Ishikawa (cell line): ENCODE measurements at regions not wholly inside any gene's neighbourhood (a gene's known extent, or its start where the extent isn't known, plus 50 kb on each side); places are given as distances from the start of the nearest gene placed in this dataset.

Experiments
- CEBPB ChIP-seq: IDR thresholded peaks from 2 replicates; pipeline ENCODE4 v1.6.1; 2012
- CREB1 ChIP-seq: IDR thresholded peaks from 2 replicates; pipeline ENCODE4 v1.6.1; 2012; ENCODE audit warnings: low read depth
- EGR1 ChIP-seq: IDR thresholded peaks from 2 replicates; pipeline ENCODE4 v1.6.1; 2012
- EP300 ChIP-seq: IDR thresholded peaks from 2 replicates; pipeline ENCODE4 v1.6.1; 2012; ENCODE audit warnings: borderline replicate concordance
- FOXM1 ChIP-seq: IDR thresholded peaks from 2 replicates; pipeline ENCODE4 v1.6.1; 2012; ENCODE audit warnings: low read depth, borderline replicate concordance
- NFIC ChIP-seq: IDR thresholded peaks from 2 replicates; pipeline ENCODE4 v1.6.1; 2012
- RAD21 ChIP-seq: IDR thresholded peaks from 2 replicates; pipeline ENCODE4 v1.6.1; 2012; ENCODE audit warnings: low read depth
- TAF1 ChIP-seq: IDR thresholded peaks from 2 replicates; pipeline ENCODE4 v1.6.1; 2012; ENCODE audit warnings: low read depth, mild to moderate bottlenecking
- TCF12 ChIP-seq: IDR thresholded peaks from 2 replicates; pipeline ENCODE4 v1.6.1; 2012; ENCODE audit warnings: low read depth
- TEAD4 ChIP-seq: IDR thresholded peaks from 2 replicates; pipeline ENCODE4 v1.6.1; 2012
- YY1 ChIP-seq: IDR thresholded peaks from 2 replicates; pipeline ENCODE4 v1.6.1; 2012; ENCODE audit warnings: low read depth
- ZBTB7A ChIP-seq: IDR thresholded peaks from 2 replicates; pipeline ENCODE4 v1.6.1; 2012; ENCODE audit warnings: low read depth
- TF ChIP-seq, protein P1 (sequence below): IDR thresholded peaks from 2 replicates; pipeline ENCODE4 v1.6.1; 2012
- TF ChIP-seq, protein P2 (sequence below): IDR thresholded peaks from 2 replicates; pipeline ENCODE4 v1.6.1; 2012
- TF ChIP-seq, protein P3 (sequence below): IDR thresholded peaks from 2 replicates; pipeline ENCODE4 v1.6.1; 2012; ENCODE audit warnings: low read depth, mild to moderate bottlenecking

DNA sequence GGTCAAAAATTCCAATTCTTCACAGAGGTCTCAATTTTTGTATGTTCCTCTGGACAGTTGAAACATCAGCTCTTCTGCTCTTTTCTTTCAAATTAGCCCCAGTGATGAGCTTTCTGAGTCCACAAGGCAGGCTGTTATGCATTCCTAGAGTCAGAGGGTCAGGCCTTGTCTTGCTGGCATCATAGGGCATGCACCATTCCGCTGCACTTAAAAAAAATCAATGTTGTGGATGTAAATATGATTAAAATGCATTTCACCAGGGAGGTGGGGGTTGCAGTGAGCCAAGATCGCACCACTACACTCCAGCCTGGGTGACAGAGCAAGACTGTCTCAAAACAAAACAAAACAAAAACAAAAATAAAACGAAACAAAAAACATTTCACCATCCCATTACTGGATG is 465.3 kb downstream of the EIPR1 start:
- no peak for TF ChIP-seq EGR1
- TF ChIP-seq TEAD4: no peak
- no peak for TF ChIP-seq CREB1
- no peak for TF ChIP-seq TCF12

DNA sequence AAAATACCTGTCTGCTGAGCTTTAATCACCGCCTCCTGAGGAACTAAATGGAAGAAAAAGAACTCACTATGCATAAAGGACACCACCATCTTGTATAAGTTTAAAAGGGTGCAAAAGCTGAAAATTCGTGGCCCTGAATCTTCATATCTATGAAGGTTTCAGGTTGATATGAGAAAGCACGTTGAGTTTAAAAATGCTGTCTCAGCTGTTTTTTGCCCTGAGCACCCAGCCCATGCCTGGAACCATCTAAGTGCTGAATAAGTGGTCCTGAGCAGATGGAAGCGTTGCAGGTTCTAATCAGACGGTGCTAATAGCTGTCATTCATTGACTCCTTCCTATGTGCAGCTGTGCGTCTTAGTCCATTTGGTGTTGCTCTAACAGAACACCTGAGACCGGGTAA is 467.4 kb downstream of the EIPR1 start:
- TF ChIP-seq TAF1 (no peak), EP300 (no peak), TCF12 (no peak), CEBPB (no peak), RAD21 (no peak), ZBTB7A (no peak), TEAD4 (no peak), YY1 (no peak), EGR1 (no peak), NFIC (no peak), FOXM1 (no peak), CREB1 (no peak)
- TF ChIP-seq, protein P1, sequence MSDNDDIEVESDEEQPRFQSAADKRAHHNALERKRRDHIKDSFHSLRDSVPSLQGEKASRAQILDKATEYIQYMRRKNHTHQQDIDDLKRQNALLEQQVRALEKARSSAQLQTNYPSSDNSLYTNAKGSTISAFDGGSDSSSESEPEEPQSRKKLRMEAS: no peak
- TF ChIP-seq, protein P2, sequence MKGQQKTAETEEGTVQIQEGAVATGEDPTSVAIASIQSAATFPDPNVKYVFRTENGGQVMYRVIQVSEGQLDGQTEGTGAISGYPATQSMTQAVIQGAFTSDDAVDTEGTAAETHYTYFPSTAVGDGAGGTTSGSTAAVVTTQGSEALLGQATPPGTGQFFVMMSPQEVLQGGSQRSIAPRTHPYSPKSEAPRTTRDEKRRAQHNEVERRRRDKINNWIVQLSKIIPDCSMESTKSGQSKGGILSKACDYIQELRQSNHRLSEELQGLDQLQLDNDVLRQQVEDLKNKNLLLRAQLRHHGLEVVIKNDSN: no peak
- TF ChIP-seq, protein P3, sequence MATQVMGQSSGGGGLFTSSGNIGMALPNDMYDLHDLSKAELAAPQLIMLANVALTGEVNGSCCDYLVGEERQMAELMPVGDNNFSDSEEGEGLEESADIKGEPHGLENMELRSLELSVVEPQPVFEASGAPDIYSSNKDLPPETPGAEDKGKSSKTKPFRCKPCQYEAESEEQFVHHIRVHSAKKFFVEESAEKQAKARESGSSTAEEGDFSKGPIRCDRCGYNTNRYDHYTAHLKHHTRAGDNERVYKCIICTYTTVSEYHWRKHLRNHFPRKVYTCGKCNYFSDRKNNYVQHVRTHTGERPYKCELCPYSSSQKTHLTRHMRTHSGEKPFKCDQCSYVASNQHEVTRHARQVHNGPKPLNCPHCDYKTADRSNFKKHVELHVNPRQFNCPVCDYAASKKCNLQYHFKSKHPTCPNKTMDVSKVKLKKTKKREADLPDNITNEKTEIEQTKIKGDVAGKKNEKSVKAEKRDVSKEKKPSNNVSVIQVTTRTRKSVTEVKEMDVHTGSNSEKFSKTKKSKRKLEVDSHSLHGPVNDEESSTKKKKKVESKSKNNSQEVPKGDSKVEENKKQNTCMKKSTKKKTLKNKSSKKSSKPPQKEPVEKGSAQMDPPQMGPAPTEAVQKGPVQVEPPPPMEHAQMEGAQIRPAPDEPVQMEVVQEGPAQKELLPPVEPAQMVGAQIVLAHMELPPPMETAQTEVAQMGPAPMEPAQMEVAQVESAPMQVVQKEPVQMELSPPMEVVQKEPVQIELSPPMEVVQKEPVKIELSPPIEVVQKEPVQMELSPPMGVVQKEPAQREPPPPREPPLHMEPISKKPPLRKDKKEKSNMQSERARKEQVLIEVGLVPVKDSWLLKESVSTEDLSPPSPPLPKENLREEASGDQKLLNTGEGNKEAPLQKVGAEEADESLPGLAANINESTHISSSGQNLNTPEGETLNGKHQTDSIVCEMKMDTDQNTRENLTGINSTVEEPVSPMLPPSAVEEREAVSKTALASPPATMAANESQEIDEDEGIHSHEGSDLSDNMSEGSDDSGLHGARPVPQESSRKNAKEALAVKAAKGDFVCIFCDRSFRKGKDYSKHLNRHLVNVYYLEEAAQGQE: no peak

DNA sequence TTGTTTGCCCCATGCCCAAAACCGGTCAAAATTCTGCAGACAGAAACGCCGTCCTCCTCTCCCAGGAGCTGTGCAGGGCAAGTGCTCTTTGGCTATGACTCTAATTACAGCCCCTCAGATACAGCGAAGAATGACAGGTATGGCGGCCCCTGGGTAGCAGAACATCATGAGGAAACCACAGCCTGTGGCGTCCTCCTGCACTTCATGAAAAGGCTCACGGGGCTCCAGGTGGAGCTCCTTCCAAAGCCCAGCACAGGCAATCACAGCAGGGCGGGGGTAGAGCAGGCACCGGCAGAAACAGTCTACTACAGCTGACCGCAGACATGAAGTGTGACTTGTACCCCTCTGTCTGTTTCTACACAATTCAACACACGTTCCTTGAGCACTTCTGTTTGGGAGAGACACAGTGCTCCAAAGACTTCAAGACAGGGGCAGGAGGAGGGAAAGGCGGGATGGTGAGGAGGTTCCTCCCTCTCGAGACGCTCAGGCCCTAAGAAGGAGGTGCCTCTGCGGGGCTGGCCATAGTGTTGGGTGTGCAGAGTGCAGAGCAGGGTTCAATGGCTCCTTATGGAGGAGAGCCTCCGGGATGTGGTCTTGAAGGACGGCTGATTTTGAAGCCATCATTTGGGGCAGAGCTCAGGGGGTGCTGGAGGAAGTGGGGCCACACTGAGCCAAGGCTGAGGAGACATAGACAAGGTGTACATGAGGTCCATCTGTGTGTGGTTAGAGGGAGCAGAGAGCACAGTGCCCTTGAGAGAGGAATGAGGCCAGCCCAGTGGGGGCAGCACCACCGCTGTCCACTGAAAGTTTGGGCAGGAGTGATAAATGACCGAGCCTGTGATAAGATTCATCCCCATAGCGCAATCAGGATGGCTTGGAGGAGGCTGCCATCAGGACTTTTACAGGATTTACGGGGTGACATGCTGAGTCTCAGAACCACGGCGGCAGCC is 468.3 kb downstream of the EIPR1 start:
- TF ChIP-seq, protein P1: no peak
- no peak for TF ChIP-seq ZBTB7A
- TF ChIP-seq NFIC: no peak
- no peak for TF ChIP-seq TAF1
- TF ChIP-seq TCF12: no peak
- TF ChIP-seq FOXM1: no peak
- no peak for TF ChIP-seq TEAD4
- TF ChIP-seq YY1: no peak
- TF ChIP-seq CREB1: no peak

DNA sequence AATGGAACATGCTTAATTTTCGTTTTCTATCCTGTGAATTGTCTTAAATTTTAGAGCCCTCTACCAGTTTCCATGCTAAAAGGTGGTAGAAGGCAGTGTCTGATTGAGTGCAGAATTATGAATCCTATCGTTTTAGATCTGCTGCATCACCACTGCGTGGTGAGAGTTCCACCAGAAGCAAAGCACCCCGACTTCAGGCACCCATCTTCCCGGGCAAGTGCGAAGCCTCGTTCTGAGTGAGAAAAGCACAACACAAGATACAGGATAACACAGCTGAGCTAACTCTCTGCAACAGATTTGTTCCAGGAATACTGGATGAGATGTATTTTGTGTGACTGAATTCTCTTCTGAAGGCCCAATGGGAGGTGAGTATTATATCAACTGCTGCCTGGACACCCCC is 471.5 kb downstream of the EIPR1 start:
- TF ChIP-seq ZBTB7A: no peak
- no peak for TF ChIP-seq EGR1
- no peak for TF ChIP-seq RAD21
- TF ChIP-seq, protein P3: no peak
- no peak for TF ChIP-seq CEBPB
- TF ChIP-seq, protein P1: no peak
- no peak for TF ChIP-seq TCF12

DNA sequence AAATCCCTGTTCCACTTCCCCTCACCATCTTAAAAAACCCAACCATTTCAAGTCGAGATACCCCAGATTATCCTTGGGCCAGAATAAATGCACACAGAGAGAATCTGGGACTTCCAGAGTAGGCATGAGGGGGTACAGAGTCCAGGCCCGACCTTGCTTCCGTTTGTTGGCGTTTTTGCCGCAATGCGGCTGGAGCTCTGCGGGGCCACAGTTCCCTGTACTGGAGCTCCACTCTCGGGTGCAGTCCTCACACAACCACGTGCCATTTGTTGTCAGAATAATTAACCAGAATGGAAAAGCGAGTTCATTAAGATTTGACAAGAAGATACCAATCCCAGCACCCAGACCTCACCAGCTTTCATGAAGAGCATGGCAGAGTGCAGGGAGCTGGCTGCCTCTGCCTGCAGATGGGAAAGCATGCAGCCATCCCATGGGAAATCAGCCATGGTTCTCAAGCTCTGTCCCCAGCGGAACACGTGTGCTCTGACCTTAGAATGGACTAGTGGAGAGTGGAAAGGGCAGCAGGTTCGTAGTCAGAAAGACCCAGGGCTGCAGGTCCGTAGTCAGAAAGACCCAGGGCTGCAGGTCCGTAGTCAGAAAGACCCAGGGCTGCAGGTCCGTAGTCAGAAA is 472.8 kb downstream of the EIPR1 start:
- no peak for TF ChIP-seq TAF1
- no peak for TF ChIP-seq CREB1
- TF ChIP-seq NFIC: no peak
- no peak for TF ChIP-seq YY1
- no peak for TF ChIP-seq RAD21
- no peak for TF ChIP-seq EP300
- TF ChIP-seq, protein P3: no peak
- TF ChIP-seq TEAD4: no peak
- TF ChIP-seq FOXM1: no peak
